ENCODE measurements at regions not wholly inside any gene's neighbourhood (a gene's known extent, or its start where the extent isn't known, plus 50 kb on each side); places are given as distances from the start of the nearest gene placed in this dataset.

DNA sequence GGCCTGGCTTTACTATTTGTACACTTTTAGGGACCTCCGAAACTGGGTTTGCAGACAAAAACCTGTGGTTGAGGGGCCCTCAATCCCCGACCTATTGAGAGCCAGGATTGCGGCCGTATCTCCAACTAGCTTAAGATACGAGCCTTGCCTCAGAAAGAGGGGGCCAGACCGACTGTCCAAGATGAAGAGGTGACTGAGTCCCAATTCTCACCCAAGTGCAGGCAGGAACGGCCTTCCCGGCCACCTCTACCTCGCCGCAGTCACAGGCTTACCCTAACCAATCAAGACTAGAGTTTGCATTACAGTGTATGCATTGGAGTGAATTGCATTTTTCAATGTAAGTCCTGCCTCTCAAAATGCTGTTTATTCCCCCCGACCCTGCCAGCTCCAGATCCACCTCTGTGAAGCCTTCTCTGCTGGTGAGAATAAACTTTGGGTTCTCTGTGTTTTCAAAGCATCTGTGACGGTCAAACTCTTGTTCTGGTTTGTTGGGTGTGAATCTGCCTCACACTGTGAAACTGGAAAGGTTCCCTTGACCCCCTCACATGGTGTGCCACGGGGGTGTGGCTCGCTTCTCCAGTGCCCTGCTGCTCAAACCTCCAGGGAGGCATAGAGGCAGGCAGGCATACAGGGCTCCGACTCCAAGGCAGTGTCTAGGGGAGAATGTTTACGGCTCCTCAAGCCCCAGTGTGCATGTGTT, 62.2 kb upstream of the WLS start:
- Histone ChIP-seq H3K36me3 (replicated peaks) (no peaks in the 10 kb centered on the region), H3K9me3 (no peaks in the 10 kb centered on the region), H3K4me1 (peaks cover 33% of the 10 kb centered on the region), H3K4me3 (no peak overlapping the region), H3K27me3 (ENCODE audit: low read depth) (no peaks in the 10 kb centered on the region)
- no peak for DNase-seq (ENCODE audit: low spot score in 2 of 2)
- in situ Hi-C loops (cut with MboI; ENCODE audit: low sequenced_read_pairs): no loop called here

DNA sequence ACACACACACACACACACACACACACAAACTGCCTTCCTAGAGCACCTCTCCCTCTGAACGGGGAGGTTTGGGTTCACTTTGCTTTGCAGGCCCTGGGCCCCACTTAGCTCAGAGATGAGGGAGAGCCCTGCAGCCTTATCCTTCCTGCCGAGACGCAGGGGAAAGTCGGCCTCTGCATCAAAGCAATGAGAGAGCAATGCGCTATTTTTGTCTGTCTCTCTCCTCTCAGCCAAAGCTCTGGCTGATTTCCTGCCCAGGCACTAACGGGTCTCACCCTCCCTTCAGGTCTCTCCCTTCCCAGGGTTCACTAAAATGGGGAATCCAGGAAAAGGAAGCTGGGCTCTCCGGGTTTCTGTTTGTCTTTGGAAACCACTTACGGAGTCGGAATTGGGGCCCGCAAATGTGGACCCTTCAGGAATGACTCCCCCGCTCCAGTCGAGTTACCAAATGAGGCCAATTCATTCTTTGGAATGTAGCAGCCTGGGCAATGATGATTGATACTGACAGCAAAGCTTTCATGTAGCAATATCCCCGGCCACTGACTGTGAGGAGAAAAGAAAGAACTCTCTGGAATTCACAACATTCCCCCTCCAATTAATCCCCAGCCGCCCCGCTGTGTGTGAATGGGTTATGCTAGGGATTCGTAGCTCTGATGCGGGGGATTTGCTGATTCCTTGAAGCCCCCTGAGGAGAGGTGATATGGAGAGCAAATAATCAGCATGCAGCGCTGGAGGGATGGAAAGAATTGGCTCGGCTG, 61.5 kb upstream of the WLS start:
- DNase-seq (ENCODE audit: low spot score in 2 of 2): peak; percentile 85 to 86
- Histone ChIP-seq H3K9me3 (no peaks in the 10 kb centered on the region), H3K27me3 (ENCODE audit: low read depth) (no peaks in the 10 kb centered on the region), H3K36me3 (replicated peaks) (no peaks in the 10 kb centered on the region), H3K4me3 (no peak overlapping the region), H3K4me1 (peaks cover 33% of the 10 kb centered on the region)
- in situ Hi-C loops (cut with MboI; ENCODE audit: low sequenced_read_pairs): no loop called here

DNA sequence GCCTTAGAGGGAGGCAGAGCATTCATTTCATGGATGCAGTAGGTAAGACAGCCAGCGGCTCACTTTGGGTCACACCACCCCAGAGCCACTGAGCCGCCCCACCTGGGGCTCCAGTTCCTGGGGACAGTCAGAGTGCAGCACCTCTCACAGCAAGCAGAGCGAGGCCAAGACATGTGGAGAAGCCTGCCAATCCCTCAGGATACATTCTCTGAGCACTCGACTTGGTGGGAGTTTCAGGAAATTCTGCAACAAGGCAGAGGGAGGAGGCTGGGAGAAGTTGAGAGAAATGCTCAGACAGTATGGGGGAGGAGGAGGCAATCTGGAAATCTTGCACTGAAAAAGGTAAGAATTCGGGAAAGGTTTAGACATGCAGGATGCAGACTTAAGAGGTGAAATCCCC, 60.8 kb upstream of the WLS start:
- peaks cover 33% of the 10 kb centered on the region for H3K4me1 ChIP-seq
- H3K27me3 ChIP-seq (ENCODE audit: low read depth): no peaks in the 10 kb centered on the region
- H3K9me3 ChIP-seq: no peaks in the 10 kb centered on the region
- peak in 1 of 2 experiments; percentile 23 for DNase-seq (ENCODE audit: low spot score in 2 of 2)
- H3K4me3 ChIP-seq: no peak overlapping the region
- no peaks in the 10 kb centered on the region for H3K36me3 ChIP-seq (replicated peaks)
- in situ Hi-C loops (cut with MboI; ENCODE audit: low sequenced_read_pairs): no loop called here

DNA sequence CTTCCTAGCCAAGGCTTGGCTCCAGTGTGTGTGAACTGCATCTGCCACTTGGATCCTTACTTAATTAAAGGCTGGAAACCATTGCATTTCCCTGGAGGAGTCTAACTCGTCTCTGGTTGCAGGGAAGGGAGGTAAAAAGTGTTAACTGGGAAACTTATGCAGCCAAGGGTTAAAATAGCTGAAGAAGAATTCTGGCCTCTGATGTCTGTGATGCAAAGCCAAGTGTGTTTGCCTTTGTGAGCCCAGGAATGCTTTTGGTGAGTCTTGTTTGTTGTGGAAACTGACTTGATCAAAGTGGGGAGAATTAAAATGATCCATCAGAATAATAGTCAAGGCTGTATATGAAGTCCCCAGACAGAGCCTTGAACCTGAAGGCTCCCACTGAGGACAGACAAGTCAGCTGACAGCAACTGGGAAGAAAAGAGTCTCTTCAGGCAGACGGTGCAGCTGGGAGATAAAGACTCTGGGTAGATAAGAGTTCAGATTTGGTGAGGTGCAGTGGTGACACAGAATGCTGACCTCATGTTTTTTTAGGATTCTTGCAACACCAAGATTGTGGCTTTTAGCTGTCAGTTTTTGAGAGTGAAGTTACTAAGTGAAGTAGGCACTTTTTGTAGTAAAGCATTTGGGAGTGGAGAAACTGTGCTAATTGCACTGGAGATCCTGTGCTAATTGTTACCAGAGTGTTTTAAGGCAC, 59.5 kb upstream of the WLS start:
- no peak overlapping the region for H3K4me3 ChIP-seq
- DNase-seq (ENCODE audit: low spot score in 2 of 2): no peak

DNA sequence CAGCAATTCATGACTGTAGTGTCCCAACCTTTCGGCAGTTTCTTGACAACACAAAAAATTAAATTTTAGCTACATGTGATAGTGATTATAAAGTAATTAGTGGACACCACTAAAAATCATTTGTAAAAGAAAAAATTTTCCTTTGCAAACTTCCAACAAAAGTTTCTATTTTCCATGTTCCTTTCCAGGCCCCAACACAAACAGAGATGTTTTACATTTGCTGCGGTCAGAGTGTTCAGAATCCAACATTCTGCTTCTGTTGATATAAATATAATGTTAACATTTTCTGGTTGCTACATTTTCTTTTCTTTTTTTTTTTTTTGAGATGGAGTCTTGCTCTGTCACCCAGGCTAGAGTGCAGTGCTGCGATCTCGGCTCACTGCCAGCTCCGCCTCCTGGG, 54.9 kb upstream of the WLS start:
- H3K9me3 ChIP-seq: no peaks in the 10 kb centered on the region
- no peak overlapping the region for H3K4me3 ChIP-seq
- H3K4me1 ChIP-seq: peaks cover 25% of the 10 kb centered on the region
- no peaks in the 10 kb centered on the region for H3K27me3 ChIP-seq (ENCODE audit: low read depth)
- H3K36me3 ChIP-seq (replicated peaks): no peaks in the 10 kb centered on the region
- DNase-seq (ENCODE audit: low spot score in 2 of 2): no peak
- in situ Hi-C loops (cut with MboI; ENCODE audit: low sequenced_read_pairs): no loop called here

More for the DNA sequence above, 59.5 kb upstream of the WLS start:
- in situ Hi-C loops (cut with MboI; ENCODE audit: low sequenced_read_pairs): no loop called here
- H3K9me3 ChIP-seq: no peaks in the 10 kb centered on the region
- no peaks in the 10 kb centered on the region for H3K36me3 ChIP-seq (replicated peaks)
- peaks cover 37% of the 10 kb centered on the region for H3K4me1 ChIP-seq
- H3K27me3 ChIP-seq (ENCODE audit: low read depth): no peaks in the 10 kb centered on the region

DNA sequence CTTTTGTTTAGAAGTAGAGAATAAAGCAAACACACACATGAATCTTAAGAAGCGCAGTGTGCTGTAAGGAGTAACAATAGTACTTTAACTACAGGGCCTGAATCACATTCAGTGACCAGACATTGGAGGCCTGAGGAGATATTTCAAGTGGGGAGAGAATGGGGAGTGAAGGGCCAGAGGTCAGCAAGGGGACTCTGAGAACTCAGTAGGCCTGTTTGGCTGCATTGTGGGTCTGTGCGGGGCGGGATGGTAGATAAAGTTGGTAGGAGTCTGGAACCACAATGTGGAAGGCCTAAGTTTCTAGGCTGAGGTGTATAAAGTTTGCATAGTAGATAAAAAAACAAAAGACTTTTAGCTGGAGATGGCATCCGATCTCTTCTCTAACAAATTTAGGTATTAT, 52.7 kb upstream of the WLS start:
- no peak for DNase-seq (ENCODE audit: low spot score in 2 of 2)

DNA sequence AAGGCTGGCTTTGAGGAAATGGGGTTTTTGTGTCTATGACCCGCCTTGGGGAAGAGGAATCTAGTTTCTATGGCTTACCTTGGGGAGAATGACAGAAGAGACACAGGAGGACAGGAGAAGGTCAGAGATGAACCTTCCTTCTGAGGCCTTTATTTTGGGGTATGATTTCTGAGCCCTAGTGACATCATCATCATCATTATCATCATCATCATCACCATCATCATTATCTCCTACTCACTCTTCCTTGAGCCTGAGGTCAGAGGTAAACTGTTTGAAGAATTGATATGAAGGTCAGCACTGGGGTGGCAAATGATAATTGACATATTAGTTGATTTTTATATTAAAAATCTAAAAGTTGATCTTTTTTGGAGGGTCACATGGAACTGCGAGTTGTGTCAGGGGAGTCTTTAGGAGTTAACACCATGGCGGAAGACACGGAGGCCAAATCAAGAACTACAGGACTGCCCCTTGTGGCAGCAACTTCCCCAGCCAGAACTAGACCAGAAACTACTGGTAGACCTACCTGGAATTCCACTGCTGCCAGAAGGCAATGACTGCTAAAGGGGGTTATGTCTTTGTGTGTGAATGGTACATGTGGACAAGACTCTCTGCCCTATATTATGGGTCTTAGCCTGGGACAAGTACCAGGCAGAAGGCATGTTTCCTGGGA, 49.8 kb upstream of the WLS start:
- in situ Hi-C loops (cut with MboI; ENCODE audit: low sequenced_read_pairs): no loop called here
- Histone ChIP-seq H3K4me1 (peaks cover 13% of the 10 kb centered on the region), H3K27me3 (ENCODE audit: low read depth) (no peaks in the 10 kb centered on the region), H3K9me3 (no peaks in the 10 kb centered on the region), H3K36me3 (replicated peaks) (no peaks in the 10 kb centered on the region), H3K4me3 (no peak overlapping the region)
- no peak for DNase-seq (ENCODE audit: low spot score in 2 of 2)

More for the DNA sequence above, 52.7 kb upstream of the WLS start:
- Histone ChIP-seq H3K27me3 (ENCODE audit: low read depth) (no peaks in the 10 kb centered on the region), H3K36me3 (replicated peaks) (no peaks in the 10 kb centered on the region), H3K4me3 (no peak overlapping the region), H3K4me1 (peaks cover 15% of the 10 kb centered on the region), H3K9me3 (no peaks in the 10 kb centered on the region)
- in situ Hi-C loops (cut with MboI; ENCODE audit: low sequenced_read_pairs): no loop called here
